Right lobe of liver (tissue), 6 donors: ENCODE measurements at regions not wholly inside any gene's neighbourhood (a gene's known extent, or its start where the extent isn't known, plus 50 kb on each side); places are given as distances from the start of the nearest gene placed in this dataset.

Experiments
- ATAC-seq, 4 donors: fragments of 200-7000 bp; cut with Tn5 transposase; one replicate each; pipeline ENCODE4 v1.9.1; 2020; ENCODE audit warnings: mild to moderate bottlenecking in 4 of 4, moderate library complexity in 4 of 4
- DNase-seq, 3 donors: peaks; one replicate each; pipeline ENCODE4 v3.0.0-alpha.2; 2020
- H3K27ac ChIP-seq, 3 donors: fragments of 200-600 bp; one replicate each; pipeline ENCODE4 v1.8.0; 2022
- H3K27me3 ChIP-seq, 2 donors: fragments of 200-600 bp; one replicate each; pipeline ENCODE4 v1.8.0; 2022
- H3K36me3 ChIP-seq, 4 donors: fragments of 200-600 bp; sonication (generic) in 1 of 4; one replicate each; pipeline versions ENCODE4 v1.5.1 to v1.8.0; 2017 to 2022; ENCODE audit warnings: control low read depth in 1 of 4
- H3K4me1 ChIP-seq, 4 donors: fragments of 200-600 bp; sonication (generic) in 1 of 4; one replicate each; pipeline versions ENCODE4 v1.5.1 to v1.8.0; 2017 to 2022; ENCODE audit warnings: control low read depth in 1 of 4
- H3K4me3 ChIP-seq, 3 donors: fragments of 200-600 bp; one replicate each; pipeline ENCODE4 v1.8.0; 2022
- H3K9me3 ChIP-seq, 4 donors: fragments of 200-600 bp; sonication (generic) in 1 of 4; one replicate each; pipeline versions ENCODE4 v1.5.1 to v1.8.0; 2017 to 2022; ENCODE audit warnings: control low read depth in 1 of 4
- CTCF ChIP-seq, 4 donors: fragments of 200-600 bp in 3 of 4; fragments of 450-650 bp in 1 of 4; IDR thresholded peaks; one replicate each; pipeline versions ENCODE4 v1.5.1 to v1.8.0; 2016 to 2022; ENCODE audit warnings: antibody characterized with exemption in 4 of 4, mild to moderate bottlenecking in 2 of 4
- POLR2A ChIP-seq: fragments of 450-650 bp; IDR thresholded peaks from one replicate; pipeline ENCODE4 v1.6.1; 2017; ENCODE audit warnings: antibody characterized with exemption, mild to moderate bottlenecking
- WGBS: methylation state at CpG from one replicate; pipeline ENCODE4 v1.1.6; 2018; ENCODE audit warnings: low coverage, low lambda C conversion rate; ENCODE audit not compliant: insufficient coverage; ENCODE audit errors: missing lambda C conversion rate; 5-methylcytosine and 5-hydroxymethylcytosine counted together
- intact Hi-C, 2 donors: fragments of 100-400 bp; cut with DNase I; formaldehyde crosslinking; loops; one replicate each; pipeline versions ENCODE4 v1.11.2 to v1.14.1; 2022
- donor health status: DM: no; HTN: yes; CAD: no.
- donor health status: DM: no; HTN: no; CAD: no.
- donor health status: DM: no; HTN: no; CAD: no.
- donor health status: DM: no; HTN: yes; CAD: no.
- donor health status: DM: no; HTN: yes; CAD: no.

GRCh38 chr20:12327205-12327604 lies 409.5 kb downstream of the BTBD3 start:
- 23% methylated on average over 2 of the region's 2 CpGs for WGBS

GRCh38 chr20:12331236-12331635 lies 413.5 kb downstream of the BTBD3 start:
- ATAC-seq (peak; percentile 79 to 87 (median 79)), DNase-seq (peak in 1 of 3 donors; percentile 84)
- H3K27me3 ChIP-seq, result no peaks in the 10 kb centered on the region
- peak overlapping the region in 2 of 3 donors; percentile 35 to 38 for H3K27ac ChIP-seq
- no peak overlapping the region for H3K4me3 ChIP-seq
- intact Hi-C loops, result no loop called here
- no peaks in the 10 kb centered on the region for H3K9me3 ChIP-seq
- TF ChIP-seq CTCF (IDR thresholded peaks at IDR 0.05) (no peak), POLR2A (no peak)
- 29% methylated on average over 1 of the region's 1 CpG for WGBS
- H3K4me1 ChIP-seq, result peaks cover 0 to 45% (median 15%) of the 10 kb centered on the region in 4 donors
- no peaks in the 10 kb centered on the region for H3K36me3 ChIP-seq

More at GRCh38 chr20:12327205-12327604, 409.5 kb downstream of the BTBD3 start:
- TF ChIP-seq POLR2A (no peak), CTCF (IDR thresholded peaks at IDR 0.05) (no peak)
- Histone ChIP-seq H3K4me1 (peaks cover 0 to 39% (median 15%) of the 10 kb centered on the region in 4 donors), H3K27ac (peak overlapping the region in 2 of 3 donors; percentile 20 to 44), H3K36me3 (no peaks in the 10 kb centered on the region), H3K9me3 (no peaks in the 10 kb centered on the region), H3K27me3 (no peaks in the 10 kb centered on the region), H3K4me3 (no peak overlapping the region)
- intact Hi-C loops, result no loop called here
- peak in 1 of 3 donors; percentile 56 for DNase-seq
- ATAC-seq, result peak; percentile 79 to 95 (median 87)

- WGBS, result 57% methylated on average over 3 of the region's 3 CpGs
Measured at GRCh38 chr20:12337601-12338000, 419.9 kb downstream of the BTBD3 start.

GRCh38 chr20:12345978-12346377 lies 428.3 kb downstream of the BTBD3 start:
- DNase-seq (no peak), ATAC-seq (no peak)
- 79% methylated on average over 2 of the region's 2 CpGs for WGBS
- Histone ChIP-seq H3K27me3 (no peaks in the 10 kb centered on the region), H3K27ac (no peak overlapping the region), H3K4me3 (no peak overlapping the region), H3K9me3 (no peaks in the 10 kb centered on the region), H3K4me1 (no peaks in the 10 kb centered on the region), H3K36me3 (no peaks in the 10 kb centered on the region)
- no peak for TF ChIP-seq CTCF (IDR thresholded peaks at IDR 0.05)
- no peak for TF ChIP-seq POLR2A
- intact Hi-C loops, result no loop called here

More at GRCh38 chr20:12337601-12338000, 419.9 kb downstream of the BTBD3 start:
- Histone ChIP-seq H3K9me3 (no peaks in the 10 kb centered on the region), H3K4me3 (no peak overlapping the region), H3K36me3 (no peaks in the 10 kb centered on the region), H3K27me3 (no peaks in the 10 kb centered on the region), H3K4me1 (peaks cover 0 to 4% (median 0%) of the 10 kb centered on the region in 4 donors), H3K27ac (no peak overlapping the region)
- DNase-seq (no peak), ATAC-seq (no peak)
- TF ChIP-seq CTCF (IDR thresholded peaks at IDR 0.05) (no peak), POLR2A (no peak)
- intact Hi-C loops, result no loop called here

GRCh38 chr20:12353842-12354241 lies 436.1 kb downstream of the BTBD3 start:
- Histone ChIP-seq H3K27me3 (no peaks in the 10 kb centered on the region), H3K9me3 (no peaks in the 10 kb centered on the region), H3K4me1 (peaks cover 0 to 4% (median 0%) of the 10 kb centered on the region in 4 donors), H3K4me3 (no peak overlapping the region), H3K36me3 (no peaks in the 10 kb centered on the region), H3K27ac (no peak overlapping the region)
- intact Hi-C loops, result no loop called here
- ATAC-seq, result no peak
- 21% methylated on average over 2 of the region's 2 CpGs for WGBS
- no peak for TF ChIP-seq POLR2A
- TF ChIP-seq CTCF (IDR thresholded peaks at IDR 0.05), result no peak
- no peak for DNase-seq
